ENCODE measurements at regions not wholly inside any gene's neighbourhood (a gene's known extent, or its start where the extent isn't known, plus 50 kb on each side); places are given as distances from the start of the nearest gene placed in this dataset.
"Not testable (repeated sequence)": the region's sequence is repeated elsewhere in the genome, so short reads cannot be mapped to it uniquely, and the experiment has no call there.

GRCh38 chr11:22522225-22522624 lies 103.4 kb downstream of the FANCF start:
- TF ChIP-seq, protein P1, sequence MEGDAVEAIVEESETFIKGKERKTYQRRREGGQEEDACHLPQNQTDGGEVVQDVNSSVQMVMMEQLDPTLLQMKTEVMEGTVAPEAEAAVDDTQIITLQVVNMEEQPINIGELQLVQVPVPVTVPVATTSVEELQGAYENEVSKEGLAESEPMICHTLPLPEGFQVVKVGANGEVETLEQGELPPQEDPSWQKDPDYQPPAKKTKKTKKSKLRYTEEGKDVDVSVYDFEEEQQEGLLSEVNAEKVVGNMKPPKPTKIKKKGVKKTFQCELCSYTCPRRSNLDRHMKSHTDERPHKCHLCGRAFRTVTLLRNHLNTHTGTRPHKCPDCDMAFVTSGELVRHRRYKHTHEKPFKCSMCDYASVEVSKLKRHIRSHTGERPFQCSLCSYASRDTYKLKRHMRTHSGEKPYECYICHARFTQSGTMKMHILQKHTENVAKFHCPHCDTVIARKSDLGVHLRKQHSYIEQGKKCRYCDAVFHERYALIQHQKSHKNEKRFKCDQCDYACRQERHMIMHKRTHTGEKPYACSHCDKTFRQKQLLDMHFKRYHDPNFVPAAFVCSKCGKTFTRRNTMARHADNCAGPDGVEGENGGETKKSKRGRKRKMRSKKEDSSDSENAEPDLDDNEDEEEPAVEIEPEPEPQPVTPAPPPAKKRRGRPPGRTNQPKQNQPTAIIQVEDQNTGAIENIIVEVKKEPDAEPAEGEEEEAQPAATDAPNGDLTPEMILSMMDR (IDR thresholded peaks at IDR 0.05; ENCODE audit: insufficient read depth, low read depth, low read length, missing control alignments): no peak
- DNase-seq (ENCODE audit: low read depth): no peak
- no peak overlapping the region for H3K4me3 ChIP-seq (ENCODE audit: low read length)

DNA sequence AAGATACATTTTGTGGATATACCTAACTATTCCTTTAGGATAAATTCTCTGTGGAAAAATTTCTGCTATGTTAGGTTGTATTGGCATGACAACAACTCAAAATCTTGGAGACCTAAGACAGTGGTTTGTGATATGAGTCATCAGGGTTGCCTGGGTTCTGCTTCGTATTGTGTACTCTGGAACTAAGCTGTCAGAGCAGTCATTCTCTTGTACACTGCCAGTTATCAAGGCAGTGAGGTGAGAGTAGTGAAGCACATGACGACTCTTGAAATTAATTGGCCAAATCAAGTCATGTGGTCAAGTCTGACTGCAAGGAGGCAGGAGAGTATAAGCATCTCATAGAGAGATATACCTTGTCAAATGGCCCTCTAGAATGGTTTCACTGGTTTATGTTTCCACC lies 104.4 kb downstream of the FANCF start:
- TF ChIP-seq, protein P1 (IDR thresholded peaks at IDR 0.05; ENCODE audit: insufficient read depth, low read depth, low read length, missing control alignments): no peak
- no peak overlapping the region for H3K4me3 ChIP-seq (ENCODE audit: low read length)
- DNase-seq (ENCODE audit: low read depth): peak; percentile 72

DNA sequence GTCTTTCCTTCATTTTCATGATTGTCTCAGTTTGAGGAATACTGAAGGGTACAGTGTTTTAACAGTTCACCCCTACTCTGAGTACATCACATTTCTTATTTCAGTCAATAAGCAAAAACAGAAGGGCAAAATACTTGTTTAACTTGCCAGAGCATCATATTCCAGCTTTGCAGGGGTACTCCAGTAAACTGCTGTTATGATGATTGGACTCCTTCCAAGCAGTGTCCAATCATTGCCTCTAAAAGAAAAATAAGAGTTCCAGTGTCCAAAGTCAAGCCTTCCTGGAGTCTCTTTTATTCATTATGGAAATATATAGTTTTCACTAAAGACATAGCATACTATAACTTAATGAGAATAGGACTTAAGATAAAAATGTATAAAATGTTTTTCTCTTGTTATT lies 105.1 kb downstream of the FANCF start:
- no peak overlapping the region for H3K4me3 ChIP-seq (ENCODE audit: low read length)
- TF ChIP-seq, protein P1 (IDR thresholded peaks at IDR 0.05; ENCODE audit: insufficient read depth, low read depth, low read length, missing control alignments): no peak
- no peak for DNase-seq (ENCODE audit: low read depth)

- not testable (repeated sequence) for H3K4me3 ChIP-seq (ENCODE audit: low read length)
- peak; percentile 61 for DNase-seq (ENCODE audit: low read depth)
Measured at GRCh38 chr11:22518344-22518743, 107.3 kb downstream of the FANCF start.

- TF ChIP-seq, protein P1 (IDR thresholded peaks at IDR 0.05; ENCODE audit: insufficient read depth, low read depth, low read length, missing control alignments): no peak
Measured at GRCh38 chr11:22516111-22516510, 109.5 kb downstream of the FANCF start.

DNA sequence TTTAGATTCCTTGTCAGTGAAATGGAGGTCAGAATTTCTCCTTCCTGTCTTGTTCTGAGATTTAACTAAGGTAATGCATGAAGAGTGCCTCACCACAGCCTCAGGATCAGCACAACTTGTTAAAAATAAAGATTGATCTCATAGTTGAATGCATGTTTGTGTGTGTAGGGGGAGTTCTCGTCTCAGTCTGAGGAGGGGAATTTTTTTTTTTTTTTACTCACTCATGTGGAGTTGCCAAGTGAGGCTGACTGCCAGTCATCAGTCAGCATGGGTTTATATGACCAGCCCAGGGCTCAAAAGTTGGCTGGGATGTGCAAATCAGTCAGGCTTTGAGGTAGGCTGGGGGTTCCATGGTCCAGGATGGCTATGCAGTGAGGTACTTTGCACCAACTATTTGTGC lies 113.2 kb downstream of the FANCF start:
- DNase-seq (ENCODE audit: low read depth): no peak
- no peak overlapping the region for H3K4me3 ChIP-seq (ENCODE audit: low read length)
- TF ChIP-seq, protein P1 (IDR thresholded peaks at IDR 0.05; ENCODE audit: insufficient read depth, low read depth, low read length, missing control alignments): no peak

More at GRCh38 chr11:22516111-22516510, 109.5 kb downstream of the FANCF start:
- H3K4me3 ChIP-seq (ENCODE audit: low read length): no peak overlapping the region
- no peak for DNase-seq (ENCODE audit: low read depth)

DNA sequence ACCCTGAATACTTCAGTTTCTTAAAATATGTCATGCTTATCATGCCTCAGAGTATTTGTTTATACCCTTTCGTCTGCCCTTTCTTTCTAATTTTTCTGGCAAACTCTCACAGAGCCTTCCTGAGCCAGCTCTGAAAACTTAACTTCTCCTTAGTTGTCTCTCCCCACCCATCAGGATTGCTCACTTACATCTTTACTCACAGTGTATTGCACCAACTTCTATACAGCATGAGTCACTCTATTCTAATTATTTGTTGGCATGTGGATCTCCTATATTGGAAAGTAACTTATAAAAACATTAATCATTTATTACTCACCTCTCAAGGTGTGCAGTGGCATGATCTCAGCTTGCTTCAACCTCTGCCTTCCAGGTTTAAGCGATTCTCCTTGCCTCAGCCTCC lies 114.9 kb downstream of the FANCF start:
- H3K4me3 ChIP-seq (ENCODE audit: low read length): no peak overlapping the region
- TF ChIP-seq, protein P1 (IDR thresholded peaks at IDR 0.05; ENCODE audit: insufficient read depth, low read depth, low read length, missing control alignments): no peak
- DNase-seq (ENCODE audit: low read depth): peak; percentile 94
